ENCODE measurements at regions not wholly inside any gene's neighbourhood (a gene's known extent, or its start where the extent isn't known, plus 50 kb on each side); places are given as distances from the start of the nearest gene placed in this dataset.

GRCh38 chr19:31089681-31090080, 259.6 kb downstream of the TSHZ3 start:
- no peak for DNase-seq

- DNase-seq, result no peak
These were observed 264.1 kb downstream of the TSHZ3 start for GRCh38 chr19:31085125-31085524.

DNA sequence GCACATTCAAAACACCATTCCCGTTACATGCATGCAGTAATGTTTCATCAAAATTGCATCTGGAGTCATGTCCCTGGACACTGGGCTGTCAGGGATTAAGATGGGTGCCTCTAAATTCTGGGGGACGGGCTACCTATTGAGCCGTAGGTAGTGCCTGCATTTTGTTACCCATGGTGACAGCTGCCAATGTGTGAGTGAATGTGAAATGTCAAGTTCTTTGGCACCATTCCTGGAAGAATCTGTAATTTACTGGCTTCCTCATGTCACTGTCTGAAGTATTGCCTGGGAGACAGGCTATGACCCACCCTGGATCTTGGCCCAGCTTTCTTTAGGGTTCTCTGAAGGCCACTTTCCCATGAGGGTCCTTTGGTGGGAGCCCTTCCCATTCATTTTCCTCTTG, 266.1 kb downstream of the TSHZ3 start:
- no peak for DNase-seq

DNA sequence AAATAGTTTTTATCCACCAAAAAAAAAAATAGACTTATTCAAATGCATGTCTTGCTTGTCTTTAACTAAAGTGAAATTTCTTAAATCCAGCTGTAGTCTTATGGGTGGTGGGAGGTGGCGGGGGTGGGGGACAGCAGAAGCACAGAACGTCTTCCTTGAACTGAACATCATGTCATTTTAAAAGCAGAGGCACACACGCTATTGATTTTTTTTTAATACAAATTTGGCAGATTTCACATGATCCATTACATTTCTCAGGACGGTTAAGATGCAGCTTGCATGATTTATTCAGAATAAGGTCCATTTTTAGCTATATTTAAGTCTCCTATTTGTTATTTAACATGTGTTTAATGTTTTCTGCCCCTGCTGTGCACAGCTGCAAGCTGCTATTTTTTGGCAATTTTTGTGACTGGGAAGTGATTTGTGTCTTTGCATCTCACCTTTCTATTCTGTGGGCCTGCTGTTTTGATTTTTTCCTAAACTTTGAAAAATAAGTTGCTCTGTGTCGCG, 274.0 kb downstream of the TSHZ3 start:
- DNase-seq, result no peak

- no peak for DNase-seq
These were observed 274.8 kb downstream of the TSHZ3 start for GRCh38 chr19:31074199-31075125.

GRCh38 chr19:31073485-31074198, 275.6 kb downstream of the TSHZ3 start:
- no peak for DNase-seq

GRCh38 chr19:31072451-31072850, 276.8 kb downstream of the TSHZ3 start:
- DNase-seq, result no peak

DNA sequence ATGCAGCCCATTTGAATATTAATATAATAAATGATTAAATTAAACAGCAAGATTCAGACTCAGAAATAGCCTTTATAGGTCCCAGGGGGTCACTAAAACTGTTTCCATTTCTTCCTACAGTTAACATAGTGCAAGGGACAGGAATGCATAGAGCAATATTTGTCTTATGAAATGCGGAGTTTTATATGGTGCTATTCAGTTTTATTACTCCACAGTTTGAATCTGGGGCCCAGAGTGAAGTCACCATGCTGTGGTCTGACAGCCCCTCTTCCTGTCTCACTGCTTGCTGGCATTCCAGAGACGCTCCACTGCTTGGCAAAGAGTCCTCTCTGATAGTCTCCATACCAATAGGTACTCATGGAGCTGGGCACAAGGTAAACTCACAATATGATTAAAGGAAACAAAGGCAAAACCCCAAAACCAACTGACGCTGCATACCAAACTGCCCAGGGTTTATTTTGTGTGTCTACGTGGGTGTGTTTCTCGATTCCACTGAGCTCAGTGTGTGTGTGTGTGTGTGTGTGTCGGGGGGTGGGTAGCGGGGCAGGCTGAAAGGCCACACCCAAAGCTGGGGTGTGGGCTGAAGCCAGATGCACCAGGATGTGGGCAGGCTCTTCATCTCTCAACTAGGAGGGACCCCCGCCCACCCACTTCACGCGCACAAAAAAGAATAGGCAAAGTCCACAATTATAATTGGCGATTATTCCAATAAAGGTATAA, 277.9 kb downstream of the TSHZ3 start:
- no peak for DNase-seq

DNA sequence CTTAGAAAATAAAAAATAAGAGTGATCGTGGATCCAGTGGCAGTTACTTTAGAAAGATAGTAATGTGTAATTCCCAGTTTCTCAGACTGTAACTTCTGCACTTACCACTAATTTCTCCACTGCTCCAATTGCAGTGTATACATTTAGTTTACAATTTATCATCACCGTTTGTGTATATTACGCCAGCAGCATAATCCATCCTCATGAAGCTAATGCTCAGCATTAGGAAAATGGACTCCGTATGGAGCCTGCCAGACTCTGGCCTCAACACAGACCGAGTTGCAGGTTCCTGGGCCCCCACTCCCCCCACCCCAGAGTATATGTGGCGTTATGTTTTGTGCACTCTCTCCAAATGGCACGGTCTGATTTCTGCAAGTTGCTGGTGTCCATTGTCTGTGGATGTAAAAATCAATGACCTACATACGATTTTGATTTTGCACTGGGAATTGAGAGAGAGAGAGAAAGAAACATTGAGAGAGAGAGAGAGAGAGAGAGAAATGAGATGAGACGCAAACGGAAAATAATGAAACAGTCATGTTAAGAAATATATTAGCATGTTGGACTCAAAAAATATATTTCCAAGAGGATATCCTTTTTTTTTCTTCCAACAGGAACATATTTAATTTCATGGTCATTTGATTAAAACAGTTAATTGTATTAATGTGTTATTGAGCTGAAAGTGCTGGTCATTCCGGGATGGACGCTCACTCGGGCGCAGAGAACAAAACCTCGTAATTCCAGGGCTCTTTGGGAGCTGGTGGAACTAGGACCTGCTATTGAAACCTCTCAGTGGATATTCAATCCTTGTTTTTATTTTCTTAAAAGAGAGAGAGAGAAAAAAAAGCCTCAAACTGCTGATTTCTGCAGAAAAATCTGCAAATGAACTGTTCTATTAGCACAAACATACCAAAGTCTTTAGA, 278.8 kb downstream of the TSHZ3 start:
- DNase-seq, result no peak

- no peak for DNase-seq
These were observed 281.0 kb downstream of the TSHZ3 start for GRCh38 chr19:31068268-31068667.

GRCh38 chr19:31066385-31066784, 282.9 kb downstream of the TSHZ3 start:
- no peak for DNase-seq

GRCh38 chr19:31064491-31064890, 284.7 kb downstream of the TSHZ3 start:
- no peak for DNase-seq

GRCh38 chr19:31058676-31059340, 290.4 kb downstream of the TSHZ3 start:
- no peak for DNase-seq

GRCh38 chr19:31057476-31057875, 291.8 kb downstream of the TSHZ3 start:
- no peak for DNase-seq

DNA sequence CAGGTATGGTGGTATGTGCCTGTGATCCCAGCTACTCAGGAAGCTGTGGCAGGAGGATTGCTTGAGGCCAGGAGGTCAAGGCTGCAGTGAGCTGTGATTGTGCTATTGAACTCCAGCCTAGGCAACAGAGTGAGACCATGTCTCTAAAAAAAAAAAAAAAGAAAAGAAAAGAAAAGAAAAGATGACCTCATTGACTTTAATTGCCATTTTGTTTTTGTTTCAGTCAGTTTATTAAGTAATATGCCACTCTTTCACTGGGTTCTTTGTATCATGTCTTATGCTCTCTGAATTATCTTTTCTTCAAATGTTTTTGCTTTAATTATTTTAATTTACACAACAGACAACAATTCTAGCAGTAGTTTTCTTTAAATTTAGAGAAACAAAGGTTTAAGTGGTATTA, 293.8 kb downstream of the TSHZ3 start:
- no peak for DNase-seq

DNA sequence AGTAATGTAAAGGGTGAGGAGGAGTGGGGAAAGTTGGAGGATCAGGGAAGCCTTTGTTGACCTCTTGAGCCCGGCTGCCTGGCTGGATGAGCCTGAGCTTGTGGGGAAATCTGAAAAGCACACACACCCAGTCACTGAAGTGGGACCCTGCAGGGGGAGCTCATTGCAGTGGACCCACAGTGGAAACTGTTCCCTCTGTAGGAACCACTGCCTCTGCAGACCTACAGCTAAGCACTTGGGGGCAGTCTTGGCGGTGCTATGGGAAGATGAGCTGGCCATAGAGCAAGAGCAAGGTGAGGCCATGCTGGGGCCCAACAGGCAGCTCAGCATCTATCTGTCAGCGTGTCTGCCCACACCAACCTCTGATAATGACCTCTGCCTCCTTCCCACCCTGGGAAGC, 294.8 kb downstream of the TSHZ3 start:
- peak; percentile 7 to 10 for DNase-seq

GRCh38 chr19:31049431-31049830, 299.8 kb downstream of the TSHZ3 start:
- DNase-seq, result no peak

- DNase-seq, result no peak
These were observed 303.2 kb downstream of the TSHZ3 start for GRCh38 chr19:31046024-31046423.

DNA sequence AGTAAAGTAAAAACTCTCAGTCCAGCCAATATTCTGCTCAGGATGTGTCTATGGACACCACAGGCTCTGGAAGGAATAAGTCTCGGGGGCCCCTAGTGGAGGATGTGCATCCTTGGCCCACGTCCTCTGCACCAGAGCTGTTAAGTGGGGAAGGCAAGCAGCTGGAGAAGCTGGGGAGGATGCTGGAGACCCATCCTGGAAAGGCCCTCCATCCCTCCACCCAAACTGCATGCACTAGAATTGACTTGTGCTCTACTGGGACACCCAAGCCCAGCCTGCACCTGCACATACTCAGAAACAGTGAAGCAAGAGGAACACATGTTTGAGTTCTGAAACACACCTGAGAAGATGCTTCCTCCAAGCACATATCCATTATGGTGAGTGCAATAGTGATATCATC, 307.8 kb downstream of the TSHZ3 start:
- no peak for DNase-seq

DNA sequence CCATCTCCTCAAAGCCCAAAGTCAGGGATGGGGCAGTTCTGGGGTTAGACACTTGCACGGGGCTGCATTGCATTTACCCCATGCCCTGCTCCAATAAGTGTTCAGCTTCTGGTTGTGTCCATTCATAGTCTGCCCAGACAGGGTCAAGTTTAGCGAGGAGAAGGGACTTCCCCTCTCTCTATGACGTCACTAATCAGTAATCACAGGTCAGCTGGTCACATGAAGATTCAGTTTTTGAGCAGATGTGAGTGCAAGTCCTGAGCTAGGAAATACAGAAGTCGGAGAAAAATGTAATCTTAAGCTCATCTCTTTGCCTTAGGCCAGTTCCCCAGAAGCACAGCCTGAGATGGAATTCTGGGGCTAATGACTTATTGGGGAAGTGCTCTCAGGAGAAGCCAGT, 310.1 kb downstream of the TSHZ3 start:
- DNase-seq, result no peak

GRCh38 chr19:31037286-31037980, 311.8 kb downstream of the TSHZ3 start:
- DNase-seq, result no peak
